A549 (cell line): ENCODE measurements at regions not wholly inside any gene's neighbourhood (a gene's known extent, or its start where the extent isn't known, plus 50 kb on each side); places are given as distances from the start of the nearest gene placed in this dataset.

Experiments used
- ATAC-seq, 2 experiments: fragments of 200-7000 bp in 1 of 2; fragments of >200 bp in 1 of 2; cut with Nextera tagmentation in 1 of 2; cut with Tn5 transposase in 1 of 2; 3 replicates each; pipeline versions ENCODE4 v1.8.0 to v1.9.1; 2018 to 2020; ENCODE audit warnings: mild to moderate bottlenecking in 1 of 2, moderate library complexity in 1 of 2
- CTCF ChIA-PET: fragments of 300-600 bp; sonication (Branson Sonifier 250); formaldehyde crosslinking; extraction: SDS; loops from one replicate; lab custom pipeline; 2021; ENCODE audit warnings: antibody characterized with exemption, inconsistent platforms; lab: Yijun Ruan, JAX
- POLR2A ChIA-PET: fragments of 350-600 bp; formaldehyde crosslinking; extraction: SDS; loops from one replicate; lab custom pipeline; 2021; ENCODE audit warnings: antibody characterized with exemption, inconsistent platforms; lab: Yijun Ruan, JAX
- DNase-seq, 2 experiments: peaks; one replicate each; pipeline versions ENCODE4 v3.0.0 to v3.0.0-alpha.2; 2011 to 2016; ENCODE audit warnings: low read depth in 1 of 2, low spot score in 1 of 2
- FAIRE-seq: peaks from 2 replicates; lab custom pipeline; 2011; peaks lifted over from hg19 to GRCh38; lab: Jason Lieb, UNC
- H3K27ac ChIP-seq, 2 experiments: fragments of >200 bp; sonication (Bioruptor Twin); formaldehyde crosslinking; 3 replicates each; pipeline ENCODE4 v1.5.1; 2016 to 2017
- H3K4me1 ChIP-seq: fragments of >200 bp; sonication (Bioruptor Twin); formaldehyde crosslinking; 3 replicates; pipeline ENCODE4 v1.6.1; 2016
- H3K4me2 ChIP-seq: fragments of >200 bp; sonication (Bioruptor Twin); formaldehyde crosslinking; 3 replicates; pipeline ENCODE4 v1.6.1; 2016
- H3K4me3 ChIP-seq: fragments of >200 bp; sonication (Bioruptor Twin); formaldehyde crosslinking; 3 replicates; pipeline ENCODE4 v1.5.1; 2016
- H3K9me3 ChIP-seq: fragments of >200 bp; sonication (Bioruptor Twin); formaldehyde crosslinking; 3 replicates; pipeline ENCODE4 v1.6.1; 2016
- ATOH8 ChIP-seq: fragments of 250-450 bp; sonication (Bioruptor Pico); IDR thresholded peaks from 2 replicates; pipeline ENCODE4 v1.5.0; 2020; ENCODE audit warnings: low read depth, mild to moderate bottlenecking, moderate library complexity
- BHLHE40 ChIP-seq: IDR thresholded peaks from 2 replicates; pipeline ENCODE4 v1.6.1; 2012; ENCODE audit warnings: low read depth, low read length, inconsistent platforms
- CEBPB ChIP-seq, 2 experiments: fragments of >200 bp in 1 of 2; sonication (Bioruptor Twin) in 1 of 2; formaldehyde crosslinking in 1 of 2; IDR thresholded peaks; 2 replicates each; pipeline ENCODE4 v1.6.1; 2012 to 2016
- CHD2 ChIP-seq: fragments of 150-350 bp; IDR thresholded peaks from 2 replicates; pipeline ENCODE4 v1.6.1; 2014; ENCODE audit warnings: low read length; ENCODE audit not compliant: partially characterized antibody
- CHD4 ChIP-seq: fragments of 200-600 bp; sonication (generic); IDR thresholded peaks from 2 replicates; pipeline ENCODE4 v1.6.1; 2016; ENCODE audit warnings: antibody characterized with exemption, mild to moderate bottlenecking, borderline replicate concordance
- CTCF ChIP-seq: fragments of >200 bp; sonication (Bioruptor Twin); formaldehyde crosslinking; IDR thresholded peaks from 3 replicates; pipeline ENCODE4 v1.5.1; 2016
- EHF ChIP-seq: fragments of 250-450 bp; sonication (Bioruptor Pico); IDR thresholded peaks from 2 replicates; pipeline ENCODE4 v1.5.0; 2020; ENCODE audit warnings: mild to moderate bottlenecking
- EHMT2 ChIP-seq: fragments of 200-600 bp; sonication (generic); IDR thresholded peaks from 2 replicates; pipeline ENCODE4 v1.6.1; 2016; ENCODE audit warnings: antibody characterized with exemption, low read depth, mild to moderate bottlenecking, moderate library complexity
- EP300 ChIP-seq, 2 experiments: fragments of >200 bp; sonication (Bioruptor Twin); formaldehyde crosslinking; IDR thresholded peaks; 2 replicates in 1 of 2; 3 replicates in 1 of 2; pipeline ENCODE4 v1.6.1; 2016 to 2017
- ESRRA ChIP-seq: fragments of 150-350 bp; IDR thresholded peaks from 2 replicates; pipeline ENCODE4 v1.6.1; 2014; ENCODE audit warnings: mild to moderate bottlenecking, low read length, borderline replicate concordance
- FOSB ChIP-seq: fragments of 250-450 bp; sonication (Bioruptor Pico); IDR thresholded peaks from 2 replicates; pipeline ENCODE4 v1.5.0; 2020; ENCODE audit warnings: mild to moderate bottlenecking, moderate library complexity
- FOXS1 ChIP-seq: fragments of 250-450 bp; sonication (Bioruptor Pico); IDR thresholded peaks from 2 replicates; pipeline ENCODE4 v1.5.0; 2020; ENCODE audit warnings: mild to moderate bottlenecking, moderate library complexity
- GATA3 ChIP-seq: IDR thresholded peaks from 2 replicates; pipeline ENCODE4 v1.6.1; 2012; ENCODE audit warnings: borderline replicate concordance
- HDAC2 ChIP-seq: fragments of 200-600 bp; sonication (generic); IDR thresholded peaks from 2 replicates; pipeline ENCODE4 v1.6.1; 2016
- HMGXB4 ChIP-seq: fragments of 250-450 bp; sonication (Bioruptor Pico); IDR thresholded peaks from 2 replicates; pipeline ENCODE4 v1.5.0; 2021; ENCODE audit warnings: mild to moderate bottlenecking, moderate library complexity, borderline replicate concordance
- HOXB5 ChIP-seq: fragments of 250-450 bp; sonication (Bioruptor Pico); IDR thresholded peaks from 2 replicates; pipeline ENCODE4 v1.5.0; 2020; ENCODE audit warnings: mild to moderate bottlenecking, moderate library complexity
- KDM5A ChIP-seq: fragments of 200-600 bp; sonication (generic); IDR thresholded peaks from 2 replicates; pipeline ENCODE4 v1.6.1; 2016; ENCODE audit warnings: antibody characterized with exemption, mild to moderate bottlenecking
- MAX ChIP-seq: IDR thresholded peaks from 2 replicates; pipeline ENCODE4 v1.6.1; 2012
- MYC ChIP-seq: IDR thresholded peaks from 2 replicates; pipeline ENCODE4 v1.6.1; 2012; ENCODE audit warnings: mild to moderate bottlenecking, inconsistent platforms, low read length, improper control_type of control experiment, borderline replicate concordance
- NFE2L2 ChIP-seq: fragments of 150-350 bp; conservative IDR thresholded peaks from 2 replicates; pipeline ENCODE4 v1.6.1; 2014; ENCODE audit warnings: low read length
- NR3C1 ChIP-seq: fragments of >200 bp; sonication (Bioruptor Twin); formaldehyde crosslinking; IDR thresholded peaks from 3 replicates; pipeline ENCODE4 v1.6.1; 2017
- PBX3 ChIP-seq: IDR thresholded peaks from 2 replicates; pipeline ENCODE4 v1.6.1; 2012
- POLR2A ChIP-seq: IDR thresholded peaks from 2 replicates; pipeline ENCODE4 v1.6.1; 2012; ENCODE audit warnings: mild to moderate bottlenecking, low read length
- RARB ChIP-seq: fragments of 250-450 bp; sonication (Bioruptor Pico); IDR thresholded peaks from 2 replicates; pipeline ENCODE4 v1.8.0; 2021; ENCODE audit warnings: mild to moderate bottlenecking, moderate library complexity
- RCOR1 ChIP-seq: fragments of 150-350 bp; IDR thresholded peaks from 2 replicates; pipeline ENCODE4 v1.6.1; 2014; ENCODE audit warnings: antibody characterized with exemption, low read length, low read depth
- SMC3 ChIP-seq: fragments of >200 bp; sonication (Bioruptor Twin); formaldehyde crosslinking; IDR thresholded peaks from 3 replicates; pipeline ENCODE4 v1.6.1; 2018; ENCODE audit warnings: inconsistent platforms
- SREBF2 ChIP-seq: fragments of 450-650 bp; IDR thresholded peaks from 2 replicates; pipeline ENCODE4 v1.6.1; 2014; ENCODE audit warnings: mild to moderate bottlenecking, moderate library complexity
- USF2 ChIP-seq: fragments of 450-650 bp; IDR thresholded peaks from 2 replicates; pipeline ENCODE4 v1.6.1; 2014; ENCODE audit warnings: antibody characterized with exemption
- ZNF302 ChIP-seq: fragments of 250-450 bp; sonication (Bioruptor Pico); IDR thresholded peaks from 2 replicates; pipeline ENCODE4 v1.9.0; 2021; ENCODE audit warnings: inconsistent platforms, mild to moderate bottlenecking, moderate library complexity
- ZSCAN20 ChIP-seq: fragments of 250-450 bp; sonication (Bioruptor Pico); IDR thresholded peaks from 2 replicates; pipeline ENCODE4 v1.8.0; 2022; ENCODE audit warnings: mild to moderate bottlenecking, moderate library complexity
- WGBS: methylation state at CpG from one replicate; pipeline ENCODE4 v1.1.6; 2017; ENCODE audit errors: missing lambda C conversion rate; 5-methylcytosine and 5-hydroxymethylcytosine counted together

GRCh38 chr6:100300221-100300736 lies 164.4 kb downstream of the SIM1 start (continued):
- TF ChIP-seq ATOH8 (CRISPR knock-in tag): no peak
- TF ChIP-seq ZSCAN20 (CRISPR knock-in tag): no peak
- no peak for TF ChIP-seq NFE2L2
- no peak for TF ChIP-seq FOSB
- no peak for TF ChIP-seq CTCF

GRCh38 chr6:100296810-100297544 lies 167.7 kb downstream of the SIM1 start:
- ATAC-seq (peak; percentile 82 to 84), DNase-seq (peak; percentile 17 to 77), FAIRE-seq (peak; percentile 89)
- 2% methylated on average over 3 of the region's 3 CpGs for WGBS
- H3K27ac ChIP-seq: peak overlapping the region; percentile 88 to 89
- peak overlapping the region; percentile 83 for H3K4me2 ChIP-seq
- H3K4me1 ChIP-seq: peaks cover 68% of the 10 kb centered on the region
- no peaks in the 10 kb centered on the region for H3K9me3 ChIP-seq
- POLR2A ChIA-PET: no interaction called here
- CTCF ChIA-PET: interaction anchor here (0.7 kb wide), 1 partner anchor 164 kb away, joined by 3 read pairs; no protein-coding TSS in a partner anchor
- H3K4me3 ChIP-seq: peak overlapping the region; percentile 20; the same call in 1 of the 3 replicates
- TF ChIP-seq SMC3 (no peak), RCOR1 (no peak), HMGXB4 (CRISPR knock-in tag) (no peak), NR3C1 (no peak), HDAC2 (no peak), FOXS1 (no peak), MYC (no peak), MAX (0 out of 2 replicates have a peak, but pooled peaks have one; percentile 10), GATA3 (peak; percentile 98), SREBF2 (no peak), ZNF302 (CRISPR knock-in tag) (no peak), NFE2L2 (no peak), HOXB5 (CRISPR knock-in tag) (peak; percentile 97), PBX3 (no peak), RARB (CRISPR knock-in tag) (no peak), EHMT2 (no peak), EHF (CRISPR knock-in tag) (no peak), CEBPB (IDR thresholded peaks at IDR 0.05) (peak; percentile 68 to 71; a peak in 3 of 4 replicates), FOSB (no peak), ZSCAN20 (CRISPR knock-in tag) (no peak), USF2 (no peak), CHD2 (no peak), EP300 (IDR thresholded peaks at IDR 0.05) (peak; percentile 50 to 64; a peak in 2 of 5 replicates), CTCF (no peak), KDM5A (no peak), CHD4 (no peak), BHLHE40 (no peak), ESRRA (no peak), POLR2A (no peak)
